Central memory CD4-positive, alpha-beta T cell (primary cell): ENCODE measurements at regions not wholly inside any gene's neighbourhood (a gene's known extent, or its start where the extent isn't known, plus 50 kb on each side); places are given as distances from the start of the nearest gene placed in this dataset.

Source experiments
- DNase-seq: peaks from one replicate; pipeline ENCODE4 v3.0.0; 2022

GRCh38 chr6:141669141-141669540 is 463.6 kb upstream of the GJE1 start:
- DNase-seq, result no peak

- no peak for DNase-seq
Measured at GRCh38 chr6:141667580-141668309, 465.0 kb upstream of the GJE1 start.

GRCh38 chr6:141666187-141666586 is 466.5 kb upstream of the GJE1 start:
- no peak for DNase-seq

- DNase-seq, result no peak
Measured at GRCh38 chr6:141664744-141665143, 468.0 kb upstream of the GJE1 start.

- DNase-seq, result no peak
Measured at GRCh38 chr6:141659582-141659981, 473.1 kb upstream of the GJE1 start.

- DNase-seq, result no peak
Measured at GRCh38 chr6:141658696-141659095, 474.0 kb upstream of the GJE1 start.

GRCh38 chr6:141657812-141658211 is 474.9 kb upstream of the GJE1 start:
- no peak for DNase-seq

GRCh38 chr6:141653590-141653989 is 479.1 kb upstream of the GJE1 start:
- DNase-seq, result no peak

GRCh38 chr6:141641951-141642350 is 490.8 kb upstream of the GJE1 start:
- DNase-seq, result no peak

GRCh38 chr6:141641406-141641805 is 491.3 kb upstream of the GJE1 start:
- DNase-seq, result no peak

- DNase-seq, result no peak
Measured at GRCh38 chr6:141635621-141636020, 497.1 kb upstream of the GJE1 start.

- DNase-seq, result no peak
Measured at GRCh38 chr6:141634269-141634668, 498.5 kb upstream of the GJE1 start.

GRCh38 chr6:141624301-141624700 is 508.4 kb upstream of the GJE1 start:
- DNase-seq, result no peak

GRCh38 chr6:141618180-141618581 is 514.5 kb upstream of the GJE1 start:
- no peak for DNase-seq

- no peak for DNase-seq
Measured at GRCh38 chr6:141610741-141611140, 522.0 kb upstream of the GJE1 start.

- no peak for DNase-seq
Measured at GRCh38 chr6:141607956-141608355, 524.8 kb upstream of the GJE1 start.

GRCh38 chr6:141598487-141598886 is 534.2 kb upstream of the GJE1 start:
- no peak for DNase-seq

GRCh38 chr6:141594874-141595273 is 537.9 kb upstream of the GJE1 start:
- DNase-seq, result no peak

- no peak for DNase-seq
Measured at GRCh38 chr6:141593311-141593710, 539.4 kb upstream of the GJE1 start.

GRCh38 chr6:141587482-141588266 is 545.1 kb upstream of the GJE1 start:
- DNase-seq, result no peak

GRCh38 chr6:141580988-141581552 is 551.7 kb upstream of the GJE1 start:
- DNase-seq, result no peak

- DNase-seq, result no peak
Measured at GRCh38 chr6:141580131-141580530, 552.6 kb upstream of the GJE1 start.

- no peak for DNase-seq
Measured at GRCh38 chr6:141576751-141577150, 556.0 kb upstream of the GJE1 start.
